ENCODE measurements at regions not wholly inside any gene's neighbourhood (a gene's known extent, or its start where the extent isn't known, plus 50 kb on each side); places are given as distances from the start of the nearest gene placed in this dataset.

DNA sequence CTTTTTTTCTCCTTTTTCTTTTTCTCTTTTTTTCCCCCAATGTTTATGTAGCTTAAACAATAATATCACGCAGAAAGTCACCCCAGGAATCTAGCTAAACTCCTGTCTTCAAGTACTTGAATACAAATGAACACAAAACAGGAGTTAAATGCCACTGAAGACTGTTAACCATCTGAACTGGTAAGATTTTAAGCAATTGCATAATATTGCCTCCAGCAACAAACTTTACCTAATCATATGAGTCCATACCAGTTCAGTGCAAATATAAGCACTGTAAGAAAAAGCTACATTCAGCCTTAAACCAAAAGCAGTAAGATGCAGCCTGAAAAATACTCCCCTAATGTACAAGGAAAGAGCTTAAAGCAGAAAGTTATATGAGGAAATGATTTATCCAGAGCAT lies 173.9 kb upstream of the TFAP2D start:
- no peak overlapping the region for H3K4me3 Mint-ChIP-seq (ENCODE audit: unreplicated experiment)
- TF ChIP-seq, protein P1, sequence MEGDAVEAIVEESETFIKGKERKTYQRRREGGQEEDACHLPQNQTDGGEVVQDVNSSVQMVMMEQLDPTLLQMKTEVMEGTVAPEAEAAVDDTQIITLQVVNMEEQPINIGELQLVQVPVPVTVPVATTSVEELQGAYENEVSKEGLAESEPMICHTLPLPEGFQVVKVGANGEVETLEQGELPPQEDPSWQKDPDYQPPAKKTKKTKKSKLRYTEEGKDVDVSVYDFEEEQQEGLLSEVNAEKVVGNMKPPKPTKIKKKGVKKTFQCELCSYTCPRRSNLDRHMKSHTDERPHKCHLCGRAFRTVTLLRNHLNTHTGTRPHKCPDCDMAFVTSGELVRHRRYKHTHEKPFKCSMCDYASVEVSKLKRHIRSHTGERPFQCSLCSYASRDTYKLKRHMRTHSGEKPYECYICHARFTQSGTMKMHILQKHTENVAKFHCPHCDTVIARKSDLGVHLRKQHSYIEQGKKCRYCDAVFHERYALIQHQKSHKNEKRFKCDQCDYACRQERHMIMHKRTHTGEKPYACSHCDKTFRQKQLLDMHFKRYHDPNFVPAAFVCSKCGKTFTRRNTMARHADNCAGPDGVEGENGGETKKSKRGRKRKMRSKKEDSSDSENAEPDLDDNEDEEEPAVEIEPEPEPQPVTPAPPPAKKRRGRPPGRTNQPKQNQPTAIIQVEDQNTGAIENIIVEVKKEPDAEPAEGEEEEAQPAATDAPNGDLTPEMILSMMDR (IDR thresholded peaks at IDR 0.05; ENCODE audit: unreplicated experiment): no peak
- H3K27ac Mint-ChIP-seq (ENCODE audit: unreplicated experiment): no peak overlapping the region
- H3K4me1 Mint-ChIP-seq (ENCODE audit: unreplicated experiment): no peaks in the 10 kb centered on the region
- H3K9me3 Mint-ChIP-seq (ENCODE audit: unreplicated experiment): no peaks in the 10 kb centered on the region
- no peaks in the 10 kb centered on the region for H3K36me3 Mint-ChIP-seq (ENCODE audit: low read depth, unreplicated experiment)
- no peaks in the 10 kb centered on the region for H3K27me3 Mint-ChIP-seq (ENCODE audit: unreplicated experiment)
- DNase-seq (ENCODE audit: low spot score): no peak

DNA sequence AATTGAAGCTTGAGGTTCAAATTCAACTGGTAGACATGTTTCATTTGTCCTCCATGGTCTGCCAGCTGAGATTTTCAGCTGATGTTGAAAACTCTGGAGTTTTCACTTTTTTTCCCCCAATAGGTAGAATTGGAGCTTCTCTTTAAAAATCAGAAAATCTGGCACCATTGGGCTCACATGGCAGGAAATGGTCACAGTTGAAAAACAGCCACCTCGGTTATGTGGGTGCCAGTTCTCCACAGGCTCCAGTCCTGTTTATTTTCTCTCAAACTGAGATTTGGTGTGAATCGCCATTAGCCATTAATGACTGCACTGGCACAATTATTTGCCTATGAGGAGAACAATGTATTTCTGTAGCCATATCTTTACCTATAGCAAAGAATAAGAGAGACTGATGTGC lies 171.4 kb upstream of the TFAP2D start:
- TF ChIP-seq, protein P1 (IDR thresholded peaks at IDR 0.05; ENCODE audit: unreplicated experiment): no peak
- no peak overlapping the region for H3K4me3 Mint-ChIP-seq (ENCODE audit: unreplicated experiment)

DNA sequence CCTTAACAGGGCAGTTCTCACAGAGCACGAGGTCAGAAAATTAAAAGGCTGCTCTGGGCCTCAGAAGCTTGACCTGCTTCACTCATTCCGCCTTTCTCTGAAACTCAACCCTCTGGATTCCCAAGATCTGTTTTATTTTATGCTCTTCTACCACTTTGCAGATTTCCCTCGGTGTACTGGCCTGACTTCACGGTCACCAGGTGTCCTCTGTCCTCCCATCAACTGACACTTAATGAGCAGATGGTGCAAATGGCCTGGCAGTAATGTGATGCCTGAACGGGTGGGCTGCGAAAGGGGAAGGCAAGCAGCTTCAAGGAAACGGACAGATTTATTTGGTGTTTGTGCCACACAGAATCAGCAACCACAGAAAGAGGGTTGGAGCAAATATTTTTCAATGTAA lies 169.7 kb upstream of the TFAP2D start:
- no peak for DNase-seq (ENCODE audit: low spot score)
- no peak overlapping the region for H3K4me3 Mint-ChIP-seq (ENCODE audit: unreplicated experiment)
- H3K4me1 Mint-ChIP-seq (ENCODE audit: unreplicated experiment): no peaks in the 10 kb centered on the region
- TF ChIP-seq, protein P1 (IDR thresholded peaks at IDR 0.05; ENCODE audit: unreplicated experiment): no peak
- no peaks in the 10 kb centered on the region for H3K36me3 Mint-ChIP-seq (ENCODE audit: low read depth, unreplicated experiment)
- H3K27ac Mint-ChIP-seq (ENCODE audit: unreplicated experiment): no peak overlapping the region
- no peaks in the 10 kb centered on the region for H3K27me3 Mint-ChIP-seq (ENCODE audit: unreplicated experiment)
- H3K9me3 Mint-ChIP-seq (ENCODE audit: unreplicated experiment): no peaks in the 10 kb centered on the region

More for the DNA sequence above, 171.4 kb upstream of the TFAP2D start:
- H3K27ac Mint-ChIP-seq (ENCODE audit: unreplicated experiment): no peak overlapping the region
- no peaks in the 10 kb centered on the region for H3K27me3 Mint-ChIP-seq (ENCODE audit: unreplicated experiment)
- H3K36me3 Mint-ChIP-seq (ENCODE audit: low read depth, unreplicated experiment): no peaks in the 10 kb centered on the region
- H3K4me1 Mint-ChIP-seq (ENCODE audit: unreplicated experiment): no peaks in the 10 kb centered on the region
- H3K9me3 Mint-ChIP-seq (ENCODE audit: unreplicated experiment): no peaks in the 10 kb centered on the region
- DNase-seq (ENCODE audit: low spot score): no peak

DNA sequence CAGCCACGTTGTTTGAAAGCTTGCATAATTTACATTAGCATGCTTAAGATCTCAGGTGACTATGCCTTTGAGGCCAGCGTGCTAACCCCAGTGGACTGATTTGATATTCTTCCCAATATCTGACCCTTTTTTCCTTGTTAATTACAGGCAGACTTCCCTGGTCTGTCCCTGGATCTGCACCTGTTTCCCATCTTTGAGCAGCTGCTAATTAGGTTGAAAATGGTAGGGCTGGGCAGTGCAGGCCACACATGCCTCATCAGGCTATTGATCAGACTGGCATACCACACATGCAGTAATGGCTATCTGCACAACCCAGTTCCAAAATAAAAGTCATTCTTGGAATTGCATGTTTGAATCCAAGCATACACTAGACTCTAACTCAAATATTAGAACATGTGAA lies 164.3 kb upstream of the TFAP2D start:
- DNase-seq (ENCODE audit: low spot score): no peak
- TF ChIP-seq, protein P1 (IDR thresholded peaks at IDR 0.05; ENCODE audit: unreplicated experiment): no peak
- Mint-ChIP-seq H3K27me3 (ENCODE audit: unreplicated experiment) (no peaks in the 10 kb centered on the region), H3K36me3 (ENCODE audit: low read depth, unreplicated experiment) (no peaks in the 10 kb centered on the region), H3K4me1 (ENCODE audit: unreplicated experiment) (no peaks in the 10 kb centered on the region), H3K9me3 (ENCODE audit: unreplicated experiment) (no peaks in the 10 kb centered on the region), H3K4me3 (ENCODE audit: unreplicated experiment) (no peak overlapping the region), H3K27ac (ENCODE audit: unreplicated experiment) (no peak overlapping the region)

DNA sequence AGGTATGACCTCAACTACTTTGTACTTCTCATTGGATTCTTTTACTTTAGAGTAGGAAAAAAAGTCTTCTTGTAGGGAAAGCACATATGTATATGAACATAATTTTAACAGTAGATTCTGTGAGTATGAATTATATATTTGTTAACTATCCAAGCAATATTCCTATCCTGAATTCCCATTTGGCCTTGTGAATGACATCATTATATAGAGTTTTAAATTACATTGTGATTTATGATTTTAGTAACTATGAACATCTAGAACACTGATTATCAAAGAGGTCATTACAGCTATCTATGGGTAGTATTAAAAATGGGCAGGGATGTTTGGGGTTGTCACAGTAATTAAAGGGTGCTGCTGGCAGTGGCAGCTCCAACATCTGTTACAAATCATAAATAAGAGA lies 163.9 kb upstream of the TFAP2D start:
- H3K36me3 Mint-ChIP-seq (ENCODE audit: low read depth, unreplicated experiment): no peaks in the 10 kb centered on the region
- H3K27ac Mint-ChIP-seq (ENCODE audit: unreplicated experiment): no peak overlapping the region
- TF ChIP-seq, protein P1 (IDR thresholded peaks at IDR 0.05; ENCODE audit: unreplicated experiment): no peak
- no peaks in the 10 kb centered on the region for H3K4me1 Mint-ChIP-seq (ENCODE audit: unreplicated experiment)
- H3K9me3 Mint-ChIP-seq (ENCODE audit: unreplicated experiment): no peaks in the 10 kb centered on the region
- no peak for DNase-seq (ENCODE audit: low spot score)
- no peaks in the 10 kb centered on the region for H3K27me3 Mint-ChIP-seq (ENCODE audit: unreplicated experiment)
- H3K4me3 Mint-ChIP-seq (ENCODE audit: unreplicated experiment): no peak overlapping the region

All from endothelial cell (in vitro differentiated cells).